ENCODE measurements at regions not wholly inside any gene's neighbourhood (a gene's known extent, or its start where the extent isn't known, plus 50 kb on each side); places are given as distances from the start of the nearest gene placed in this dataset.

DNA sequence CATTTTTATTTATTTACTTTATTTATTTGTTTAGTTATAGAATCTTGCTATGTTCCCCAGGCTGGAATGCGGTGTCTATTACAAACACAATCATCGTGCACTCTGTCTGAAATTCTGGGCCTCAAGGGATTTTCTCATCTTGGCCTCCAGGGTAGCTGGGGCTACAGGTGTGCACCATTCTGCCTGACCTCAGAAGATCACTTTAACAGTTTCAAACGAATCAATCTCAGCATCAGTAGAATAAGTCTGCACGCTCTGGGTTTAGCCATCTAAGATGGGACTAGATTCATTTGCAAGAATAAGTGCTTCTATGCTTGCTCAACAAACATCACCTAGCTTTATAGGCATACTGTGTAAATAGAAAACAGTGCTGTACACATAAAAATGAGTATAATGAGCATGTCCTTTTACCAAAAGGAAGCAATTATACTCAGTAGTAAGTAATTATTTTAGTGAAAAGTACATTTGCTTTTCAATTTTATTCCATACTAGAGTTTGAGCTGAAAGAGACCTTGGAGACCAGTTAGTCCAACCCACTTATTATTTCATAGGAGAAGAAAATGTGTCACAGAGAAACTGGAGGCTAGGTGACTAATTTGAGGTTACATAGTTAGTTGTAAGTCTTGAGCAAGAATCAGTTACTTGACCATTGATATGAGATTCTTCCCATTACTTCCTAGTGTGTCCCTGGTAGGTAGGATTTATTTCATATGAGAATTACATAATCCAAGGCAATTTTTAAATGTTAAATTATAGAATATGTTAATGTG is 456.5 kb upstream of the LMO3 start:
- no peak for TF ChIP-seq PREB (CRISPR knock-in tag; IDR thresholded peaks at IDR 0.05; ENCODE audit: borderline replicate concordance)
- TF ChIP-seq CREB1 (CRISPR knock-in tag; IDR thresholded peaks at IDR 0.05) = no peak
- no peak for TF ChIP-seq CTCF (IDR thresholded peaks at IDR 0.05)
- TF ChIP-seq MAX (CRISPR knock-in tag; IDR thresholded peaks at IDR 0.05) = no peak
- TF ChIP-seq, protein P1, sequence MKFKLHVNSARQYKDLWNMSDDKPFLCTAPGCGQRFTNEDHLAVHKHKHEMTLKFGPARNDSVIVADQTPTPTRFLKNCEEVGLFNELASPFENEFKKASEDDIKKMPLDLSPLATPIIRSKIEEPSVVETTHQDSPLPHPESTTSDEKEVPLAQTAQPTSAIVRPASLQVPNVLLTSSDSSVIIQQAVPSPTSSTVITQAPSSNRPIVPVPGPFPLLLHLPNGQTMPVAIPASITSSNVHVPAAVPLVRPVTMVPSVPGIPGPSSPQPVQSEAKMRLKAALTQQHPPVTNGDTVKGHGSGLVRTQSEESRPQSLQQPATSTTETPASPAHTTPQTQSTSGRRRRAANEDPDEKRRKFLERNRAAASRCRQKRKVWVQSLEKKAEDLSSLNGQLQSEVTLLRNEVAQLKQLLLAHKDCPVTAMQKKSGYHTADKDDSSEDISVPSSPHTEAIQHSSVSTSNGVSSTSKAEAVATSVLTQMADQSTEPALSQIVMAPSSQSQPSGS (CRISPR knock-in tag; IDR thresholded peaks at IDR 0.05; ENCODE audit: borderline replicate concordance, low read depth) = no peak
- TF ChIP-seq NR3C1 (CRISPR knock-in tag; conservative IDR thresholded peaks at IDR 0.05; ENCODE audit: low read depth) = no peak
- TF ChIP-seq SP1 (CRISPR knock-in tag; conservative IDR thresholded peaks at IDR 0.05) = no peak
- no peak for TF ChIP-seq GABPB1 (CRISPR knock-in tag; IDR thresholded peaks at IDR 0.05)
- TF ChIP-seq NR1H2 (CRISPR knock-in tag; IDR thresholded peaks at IDR 0.05) = no peak
- TF ChIP-seq TCF7 (CRISPR knock-in tag; IDR thresholded peaks at IDR 0.05; ENCODE audit: low read depth) = no peak
- no peak for TF ChIP-seq FOXJ3 (CRISPR knock-in tag; IDR thresholded peaks at IDR 0.05; ENCODE audit: borderline replicate concordance)
